ENCODE measurements at regions not wholly inside any gene's neighbourhood (a gene's known extent, or its start where the extent isn't known, plus 50 kb on each side); places are given as distances from the start of the nearest gene placed in this dataset.

- TF ChIP-seq CTCF (IDR thresholded peaks at IDR 0.05) (no peak), PBX3 (IDR thresholded peaks at IDR 0.05) (no peak), USF1 (IDR thresholded peaks at IDR 0.05; ENCODE audit: borderline replicate concordance, low read depth) (no peak), REST (IDR thresholded peaks at IDR 0.05; ENCODE audit: low read depth, low read length) (no peak), SIN3A (IDR thresholded peaks at IDR 0.05; ENCODE audit: borderline replicate concordance, low read depth, low read length) (no peak), EP300 (IDR thresholded peaks at IDR 0.05; ENCODE audit: borderline replicate concordance in 1 of 2, low read depth in 1 of 2, low read length in 1 of 2) (no peak), USF2 (IDR thresholded peaks at IDR 0.05; ENCODE audit: borderline replicate concordance, low read depth, low read length) (no peak), ELF1 (IDR thresholded peaks at IDR 0.05) (no peak), EZH2phosphoT487 (IDR thresholded peaks at IDR 0.05; ENCODE audit: borderline replicate concordance, low read depth) (no peak), NRF1 (IDR thresholded peaks at IDR 0.05; ENCODE audit: low read depth, low read length) (no peak), GABPA (IDR thresholded peaks at IDR 0.05; ENCODE audit: low read depth) (no peak), CHD2 (IDR thresholded peaks at IDR 0.05; ENCODE audit: low read length, partially characterized antibody) (no peak), RCOR1 (IDR thresholded peaks at IDR 0.05; ENCODE audit: low read length) (no peak), POLR2AphosphoS5 (IDR thresholded peaks at IDR 0.05; ENCODE audit: low read depth, low read length) (no peak)
Observed at GRCh38 chr12:34373926-34374325, 351.6 kb downstream of the ALG10 start.
